Fibroblast of villous mesenchyme (primary cell): ENCODE measurements at regions not wholly inside any gene's neighbourhood (a gene's known extent, or its start where the extent isn't known, plus 50 kb on each side); places are given as distances from the start of the nearest gene placed in this dataset.

Source experiments
- DNase-seq: peaks from one replicate; pipeline ENCODE4 v3.0.0-alpha.2; 2010; ENCODE audit warnings: low read depth
- H3K4me3 ChIP-seq: 2 replicates; pipeline ENCODE4 v1.5.1; 2011; ENCODE audit warnings: low read depth, mild to moderate bottlenecking, low read length
- CTCF ChIP-seq: IDR thresholded peaks from 2 replicates; pipeline ENCODE4 v1.5.1; 2012; ENCODE audit warnings: low read depth, mild to moderate bottlenecking, low read length; ENCODE audit not compliant: insufficient read depth

- DNase-seq: no peak
- no peak overlapping the region for H3K4me3 ChIP-seq
- TF ChIP-seq CTCF: no peak
These were observed 494.2 kb upstream of the SPHKAP start for GRCh38 chr2:228675646-228676045.

- no peak overlapping the region for H3K4me3 ChIP-seq
- peak; percentile 88 for DNase-seq
- TF ChIP-seq CTCF: no peak
These were observed 493.6 kb upstream of the SPHKAP start for GRCh38 chr2:228675091-228675490.

GRCh38 chr2:228673876-228674554, 492.5 kb upstream of the SPHKAP start:
- DNase-seq: peak; percentile 65
- no peak for TF ChIP-seq CTCF
- no peak overlapping the region for H3K4me3 ChIP-seq

- no peak for TF ChIP-seq CTCF
- no peak overlapping the region for H3K4me3 ChIP-seq
- no peak for DNase-seq
These were observed 488.2 kb upstream of the SPHKAP start for GRCh38 chr2:228669690-228670089.

- no peak overlapping the region for H3K4me3 ChIP-seq
- no peak for TF ChIP-seq CTCF
- no peak for DNase-seq
These were observed 483.7 kb upstream of the SPHKAP start for GRCh38 chr2:228665232-228665631.

GRCh38 chr2:228658998-228659397, 477.5 kb upstream of the SPHKAP start:
- DNase-seq: peak; percentile 92
- no peak for TF ChIP-seq CTCF
- no peak overlapping the region for H3K4me3 ChIP-seq
